Gastrocnemius medialis (tissue), 4 donors: ENCODE measurements at regions not wholly inside any gene's neighbourhood (a gene's known extent, or its start where the extent isn't known, plus 50 kb on each side); places are given as distances from the start of the nearest gene placed in this dataset.

ENCODE experiments used
- CTCF ChIP-seq, 5 experiments: fragments of 450-650 bp in 3 of 5; fragments of 200-600 bp in 2 of 5; sonication (generic) in 2 of 5; IDR thresholded peaks in 4 of 5; conservative IDR thresholded peaks in 1 of 5; 1 replicate in 4 of 5; 2 replicates in 1 of 5; pipeline ENCODE4 v1.5.1; 2016 to 2019; ENCODE audit warnings: antibody characterized with exemption in 5 of 5, mild to moderate bottlenecking in 3 of 5, moderate library complexity in 3 of 5
- POLR2A ChIP-seq, 2 donors: fragments of 450-650 bp; IDR thresholded peaks; one replicate each; pipeline ENCODE4 v1.6.1; 2017; ENCODE audit warnings: antibody characterized with exemption in 2 of 2, mild to moderate bottlenecking in 2 of 2, moderate library complexity in 2 of 2

- no peak for TF ChIP-seq POLR2A (IDR thresholded peaks at IDR 0.05)
- peak in 3 of 5 experiments; percentile 18 to 51 (median 50) for TF ChIP-seq CTCF (IDR thresholded peaks at IDR 0.05 in 4 of 5, conservative IDR thresholded peaks at IDR 0.05 in 1 of 5)
These were observed 243.5 kb upstream of the CAND1 start for GRCh38 chr12:67025543-67026114.
